Right lung (tissue), 2 donors: ENCODE measurements at regions not wholly inside any gene's neighbourhood (a gene's known extent, or its start where the extent isn't known, plus 50 kb on each side); places are given as distances from the start of the nearest gene placed in this dataset.

Experiments
- DNase-seq, 2 donors: peaks; one replicate each; pipeline ENCODE4 v3.0.0-alpha.2; 2013

DNA sequence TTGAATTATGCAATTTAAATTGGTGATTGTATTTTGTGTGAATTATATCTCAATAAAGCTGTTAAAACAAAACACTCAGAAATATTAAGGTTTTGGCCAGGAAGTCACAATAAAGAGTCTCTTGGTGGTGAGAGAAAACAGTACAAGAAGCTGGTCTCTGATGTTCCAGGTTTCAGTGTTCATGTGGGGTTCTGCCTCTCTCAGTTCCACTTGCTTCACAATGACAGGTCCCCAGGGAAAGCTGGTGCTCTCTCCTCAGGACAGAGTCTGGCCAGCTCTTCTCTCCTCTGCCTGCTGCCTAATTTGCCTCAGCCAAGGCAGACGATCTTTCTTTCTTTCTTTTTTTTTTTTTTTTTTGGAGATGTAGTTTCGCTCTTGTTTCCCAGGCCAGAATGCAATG is 342.9 kb upstream of the PLXNA2 start:
- DNase-seq: no peak

DNA sequence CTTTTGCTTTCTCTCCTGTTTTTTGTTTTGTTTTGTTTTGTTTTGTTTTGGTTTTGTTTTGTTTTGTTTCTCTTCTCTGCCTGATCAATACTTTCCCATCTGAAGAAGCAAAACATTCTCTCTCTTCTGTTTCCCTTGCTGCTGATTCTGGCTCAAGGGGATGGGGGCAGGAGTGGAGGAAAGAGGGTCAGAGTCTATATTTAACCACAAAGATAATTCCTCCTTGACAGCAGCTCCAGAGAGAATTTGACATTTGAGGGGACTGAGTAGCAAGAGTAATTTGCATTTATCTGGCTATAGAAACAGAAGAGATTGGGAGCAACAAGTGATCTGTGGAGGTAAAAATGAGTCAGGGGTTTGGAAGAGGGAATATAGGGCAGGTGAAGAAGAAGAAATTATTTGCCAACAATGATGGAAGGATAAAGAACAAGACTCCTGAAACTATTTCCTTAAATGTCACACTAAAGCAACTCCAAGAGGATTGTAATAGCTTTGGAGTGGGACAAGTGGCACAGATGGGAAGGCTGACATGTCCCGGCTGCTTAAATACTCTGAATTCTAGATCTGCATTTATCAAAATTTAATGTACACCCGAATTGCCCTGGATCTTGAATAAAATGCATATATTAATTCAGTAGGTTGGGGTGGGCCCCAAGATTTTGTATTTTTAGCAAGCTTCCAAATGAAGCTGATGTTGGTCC is 349.3 kb upstream of the PLXNA2 start:
- DNase-seq: no peak

DNA sequence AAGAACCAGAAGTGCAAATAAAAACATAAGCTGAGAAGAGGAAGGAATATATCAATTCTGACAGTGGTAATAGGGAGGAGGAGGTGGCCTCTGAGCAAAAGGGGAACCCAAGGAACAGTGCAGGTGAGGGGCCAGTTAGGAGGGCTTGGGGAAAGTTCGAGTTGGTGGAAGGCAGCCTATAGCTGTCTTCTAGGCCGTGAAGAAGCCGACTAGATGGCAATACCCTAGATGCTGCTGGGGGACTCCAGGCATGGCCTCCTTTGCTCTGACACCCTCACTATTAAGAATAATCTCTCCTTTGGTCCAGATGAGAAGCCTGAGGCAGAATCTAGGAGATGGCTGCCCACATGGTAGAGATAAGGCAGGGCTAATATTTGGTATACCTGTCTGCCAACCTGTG is 351.1 kb upstream of the PLXNA2 start:
- DNase-seq: no peak

DNA sequence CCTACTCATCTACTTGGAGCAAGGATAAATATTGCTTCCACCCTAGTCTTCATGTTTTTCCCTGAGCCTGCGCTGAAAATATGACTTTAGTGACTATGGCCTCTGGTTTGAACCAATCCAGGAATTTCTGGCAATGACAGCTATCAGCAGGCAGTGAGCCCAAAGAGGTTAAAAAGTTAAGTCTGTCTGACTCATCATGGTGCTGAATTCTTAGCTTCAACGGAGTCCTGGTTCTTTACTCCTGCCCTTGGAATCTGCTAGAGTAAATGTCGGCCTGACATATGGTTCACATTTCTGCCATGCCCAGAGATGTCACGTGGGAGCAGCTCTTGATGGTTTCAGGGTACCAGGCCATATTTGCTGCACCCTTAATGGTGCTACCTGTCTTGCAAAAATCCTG is 351.6 kb upstream of the PLXNA2 start:
- no peak for DNase-seq

DNA sequence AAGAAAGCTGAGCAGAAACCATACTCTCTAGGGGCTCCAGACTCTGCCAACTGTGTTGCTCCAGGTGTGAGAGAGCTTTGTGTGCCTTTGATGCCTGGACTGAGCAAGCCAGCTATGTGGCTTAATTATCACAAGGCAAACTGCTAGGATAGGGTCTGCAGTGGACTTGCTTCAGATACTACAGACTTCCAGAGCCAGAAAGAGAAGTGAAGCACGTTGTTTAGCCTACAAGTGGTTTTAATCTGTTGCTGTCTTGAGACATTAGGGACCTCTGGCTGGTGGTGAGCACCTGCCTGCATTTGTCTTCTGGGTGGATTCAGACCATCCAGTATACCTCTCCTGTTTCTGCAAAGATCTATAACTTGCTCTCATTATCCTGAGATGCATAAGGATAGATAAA is 353.4 kb upstream of the PLXNA2 start:
- DNase-seq: no peak

DNA sequence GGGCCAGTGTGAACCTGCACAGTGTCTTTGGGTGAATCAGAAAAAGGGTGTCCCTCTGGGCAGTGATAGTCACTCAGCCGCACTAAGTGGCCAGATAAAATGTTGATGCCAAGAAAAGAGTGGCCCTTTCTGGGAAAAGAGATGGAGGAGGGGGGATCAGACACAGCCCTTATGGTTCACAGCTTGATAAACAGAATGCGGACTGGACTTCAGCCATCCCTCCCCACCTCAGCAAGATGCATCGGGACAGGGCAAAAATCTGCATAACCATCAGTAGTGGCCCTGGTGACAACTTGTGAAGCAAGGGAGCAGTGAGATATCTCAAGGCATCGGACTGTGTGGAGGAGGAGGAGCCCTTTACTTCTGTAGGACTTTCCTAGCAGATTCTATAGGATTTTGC is 353.8 kb upstream of the PLXNA2 start:
- no peak for DNase-seq

DNA sequence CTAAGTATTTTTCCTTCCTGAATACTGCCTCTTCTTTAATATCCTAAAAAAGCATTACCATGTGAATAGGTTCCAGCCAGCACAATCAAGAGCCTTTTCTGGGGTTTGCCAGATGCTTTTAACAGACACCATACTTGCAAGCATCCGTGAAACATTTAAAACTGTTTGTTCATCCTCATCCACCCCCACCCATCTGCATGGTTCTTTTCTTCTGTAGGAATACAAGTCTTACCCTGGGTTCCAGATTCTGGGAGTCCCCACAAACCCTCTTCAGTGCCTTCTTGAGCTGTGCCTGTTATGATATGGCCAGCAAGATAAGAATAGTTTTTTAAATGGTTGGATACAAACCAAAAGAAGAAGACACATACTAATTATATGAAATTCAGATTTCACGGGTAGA is 354.9 kb upstream of the PLXNA2 start:
- no peak for DNase-seq

DNA sequence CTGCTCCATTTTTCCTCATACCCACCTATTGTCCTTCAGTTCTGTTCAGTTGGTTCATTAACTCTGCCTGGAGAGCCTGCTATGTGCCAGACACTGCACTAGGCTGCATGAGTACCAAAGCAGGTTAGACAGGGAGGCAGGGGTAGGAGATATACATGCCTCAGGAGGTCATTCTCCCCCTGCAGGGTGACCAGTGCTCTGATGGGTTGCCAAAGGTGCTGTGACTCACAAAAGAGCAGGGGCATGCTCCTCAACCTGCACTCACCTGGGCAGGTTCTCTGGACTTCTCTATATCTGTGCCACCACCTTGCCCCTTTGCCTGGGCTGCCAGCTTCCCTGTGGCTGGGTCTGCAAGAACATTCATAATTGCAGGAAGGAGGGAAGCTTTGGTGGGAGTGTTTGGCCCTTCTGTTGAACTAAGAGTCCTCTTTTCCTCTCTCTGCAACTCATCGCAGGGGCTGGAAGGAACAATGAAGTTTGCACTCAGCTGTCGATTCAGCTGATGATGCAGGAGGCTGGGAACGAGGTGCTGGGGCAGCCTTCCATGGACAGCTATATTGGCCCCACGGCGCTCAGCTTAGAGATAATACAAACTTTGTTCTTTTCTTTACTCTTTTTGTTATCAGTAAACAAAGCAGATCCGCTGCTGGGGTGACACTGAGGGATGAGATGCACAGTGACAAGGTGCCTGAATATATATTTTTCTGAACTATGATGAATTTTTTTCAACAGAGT is 356.4 kb upstream of the PLXNA2 start:
- peak in 1 of 2 donors; percentile 17 for DNase-seq

DNA sequence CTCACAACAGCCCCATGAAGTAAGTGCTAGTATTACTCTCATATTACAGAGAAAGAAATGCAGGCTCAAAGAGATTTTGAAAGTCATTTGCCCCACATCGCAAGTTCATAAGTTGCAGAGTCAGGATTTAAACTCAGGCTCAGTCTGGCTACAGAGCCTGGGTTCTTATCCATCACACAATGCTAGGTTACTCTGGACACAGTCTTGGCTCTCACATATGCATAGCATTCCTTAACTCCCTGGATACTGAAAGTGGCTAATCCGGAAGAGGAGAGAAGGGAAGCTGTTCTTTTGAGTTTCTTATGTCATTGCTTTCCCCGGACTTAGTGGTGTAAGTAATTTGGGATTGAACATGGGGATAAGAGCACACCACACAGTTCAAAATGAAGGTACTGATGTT is 357.4 kb upstream of the PLXNA2 start:
- peak in 1 of 2 donors; percentile 7 for DNase-seq

DNA sequence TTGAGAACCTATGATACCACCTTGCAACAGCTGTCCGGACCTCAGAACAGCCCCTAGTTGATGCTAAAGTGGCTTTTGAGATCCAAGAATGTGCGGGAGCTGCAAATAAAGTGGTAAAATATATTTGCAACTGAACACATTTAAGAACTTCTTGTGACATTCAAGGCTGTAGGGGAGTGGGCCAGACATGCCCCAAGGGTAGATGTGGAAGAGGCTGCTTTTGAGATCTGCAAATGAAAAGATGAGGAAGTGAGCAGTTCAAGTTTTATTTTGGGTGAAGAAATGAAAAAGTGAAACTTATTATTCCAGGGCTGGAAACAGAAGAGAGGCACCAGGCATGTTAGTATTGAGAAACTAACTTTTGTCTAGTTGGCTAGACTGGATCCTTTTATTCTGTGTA is 359.5 kb upstream of the PLXNA2 start:
- no peak for DNase-seq

DNA sequence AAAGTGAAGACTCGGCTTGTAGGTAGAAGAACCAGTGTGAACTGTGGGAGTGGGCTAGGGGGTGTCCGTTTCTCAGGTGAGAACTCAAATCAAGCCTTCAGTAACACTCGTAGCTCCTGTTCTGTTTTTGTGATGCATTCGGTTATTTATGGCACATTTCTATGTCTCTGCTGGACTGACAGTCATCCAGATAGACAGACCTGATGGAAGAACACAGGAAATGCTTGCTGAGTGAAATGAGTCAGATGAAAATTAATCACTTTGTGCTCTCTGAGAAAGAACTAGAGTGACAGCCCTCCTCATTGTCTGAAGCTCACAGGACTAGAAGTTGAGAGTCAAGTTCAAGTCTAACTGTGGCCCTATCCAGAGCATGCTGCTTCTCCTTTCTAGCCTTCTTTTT is 360.1 kb upstream of the PLXNA2 start:
- DNase-seq: no peak

DNA sequence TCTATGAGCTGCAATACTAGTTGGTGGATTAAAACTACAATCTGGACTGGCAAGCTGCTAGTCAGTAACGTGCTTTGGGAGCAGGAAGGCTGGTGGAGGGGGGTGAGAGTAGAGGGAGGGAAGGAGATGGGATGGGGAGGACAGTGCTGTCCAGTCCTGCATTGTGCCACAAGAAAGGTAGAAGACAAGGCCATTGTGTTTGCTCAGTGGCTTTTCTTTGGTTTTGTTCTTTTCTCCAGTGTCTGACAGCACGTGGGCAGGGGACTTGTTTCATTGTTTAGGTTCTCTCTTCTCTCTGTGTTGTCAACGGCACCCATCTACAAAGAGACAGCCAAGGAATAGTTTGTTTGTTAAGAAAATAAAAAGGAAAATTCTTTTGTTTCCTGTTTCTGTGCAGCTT is 362.8 kb upstream of the PLXNA2 start:
- no peak for DNase-seq

DNA sequence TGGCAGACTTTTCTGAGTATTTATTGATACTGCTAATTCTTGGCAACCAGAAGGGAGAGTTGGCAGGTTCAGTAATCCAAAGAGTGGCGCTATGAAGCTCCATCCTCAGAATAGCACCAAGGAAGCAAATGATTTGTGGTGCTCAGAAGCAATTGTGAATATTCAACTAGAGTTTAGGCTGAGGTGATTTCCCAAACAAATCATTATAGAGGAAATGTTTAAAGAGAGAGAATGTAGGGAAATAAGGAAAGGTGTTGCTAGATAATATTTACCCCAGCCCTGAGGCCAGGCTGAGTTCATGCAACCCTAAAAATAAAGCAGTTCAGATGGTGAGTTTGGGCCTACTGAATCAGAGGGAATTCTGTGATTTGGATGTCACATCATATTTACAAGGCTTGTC is 363.4 kb upstream of the PLXNA2 start:
- no peak for DNase-seq

DNA sequence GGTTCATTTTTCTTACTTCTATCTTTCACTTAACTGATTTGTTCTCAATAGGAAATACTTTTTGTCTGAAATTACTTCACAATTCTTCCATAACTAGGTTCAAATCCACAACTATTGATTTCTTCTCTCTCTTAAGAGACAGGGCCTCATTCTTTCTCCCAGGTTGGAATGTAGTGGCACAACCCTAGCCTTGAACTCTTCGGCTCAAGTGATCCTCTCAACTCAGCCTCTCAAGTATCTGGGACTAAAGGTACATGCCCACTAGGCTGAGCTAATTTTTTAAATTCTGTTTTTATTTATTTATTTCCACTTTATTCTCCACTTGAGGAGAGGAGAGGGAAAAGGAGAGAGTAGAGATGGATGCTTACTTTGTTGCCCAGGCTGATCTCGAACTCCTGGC is 370.4 kb upstream of the PLXNA2 start:
- DNase-seq: no peak

DNA sequence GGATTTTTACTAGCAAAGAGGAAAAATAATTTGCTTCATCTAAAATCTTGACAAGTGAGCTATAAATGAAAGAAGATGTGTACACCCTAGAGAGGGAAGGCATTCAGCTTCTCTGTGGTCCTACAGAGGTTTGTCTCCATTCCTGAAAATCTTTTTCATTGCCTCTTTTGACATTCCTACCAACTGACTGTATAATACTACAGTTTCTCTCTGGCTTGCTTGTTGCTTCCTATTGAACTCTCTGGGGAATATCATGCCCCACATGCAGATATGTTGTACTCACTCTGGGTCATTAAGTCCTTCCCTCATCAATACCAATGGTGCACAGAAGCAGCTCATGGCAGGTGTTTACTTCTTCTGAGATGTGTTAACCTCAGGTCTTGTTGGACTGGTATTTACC is 371.2 kb upstream of the PLXNA2 start:
- no peak for DNase-seq

DNA sequence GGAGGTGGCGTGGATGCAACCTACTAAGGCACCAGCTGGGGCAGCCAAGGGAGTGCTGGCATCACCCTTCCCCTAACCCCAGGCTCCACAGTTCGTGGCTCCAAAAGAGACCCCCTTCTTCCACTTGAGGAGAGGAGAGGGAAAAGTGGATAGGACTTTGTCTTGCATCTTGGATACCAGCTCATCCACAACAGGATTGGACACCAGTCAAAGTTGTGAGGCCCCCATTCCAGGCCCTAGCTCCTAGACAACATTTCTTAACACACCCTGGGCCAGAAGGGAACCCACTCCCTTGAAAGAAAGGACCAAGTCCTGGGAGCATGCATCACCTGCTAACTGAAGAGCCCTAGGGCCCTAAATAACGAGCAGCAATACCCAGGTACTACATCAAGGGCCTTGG is 372.6 kb upstream of the PLXNA2 start:
- no peak for DNase-seq

DNA sequence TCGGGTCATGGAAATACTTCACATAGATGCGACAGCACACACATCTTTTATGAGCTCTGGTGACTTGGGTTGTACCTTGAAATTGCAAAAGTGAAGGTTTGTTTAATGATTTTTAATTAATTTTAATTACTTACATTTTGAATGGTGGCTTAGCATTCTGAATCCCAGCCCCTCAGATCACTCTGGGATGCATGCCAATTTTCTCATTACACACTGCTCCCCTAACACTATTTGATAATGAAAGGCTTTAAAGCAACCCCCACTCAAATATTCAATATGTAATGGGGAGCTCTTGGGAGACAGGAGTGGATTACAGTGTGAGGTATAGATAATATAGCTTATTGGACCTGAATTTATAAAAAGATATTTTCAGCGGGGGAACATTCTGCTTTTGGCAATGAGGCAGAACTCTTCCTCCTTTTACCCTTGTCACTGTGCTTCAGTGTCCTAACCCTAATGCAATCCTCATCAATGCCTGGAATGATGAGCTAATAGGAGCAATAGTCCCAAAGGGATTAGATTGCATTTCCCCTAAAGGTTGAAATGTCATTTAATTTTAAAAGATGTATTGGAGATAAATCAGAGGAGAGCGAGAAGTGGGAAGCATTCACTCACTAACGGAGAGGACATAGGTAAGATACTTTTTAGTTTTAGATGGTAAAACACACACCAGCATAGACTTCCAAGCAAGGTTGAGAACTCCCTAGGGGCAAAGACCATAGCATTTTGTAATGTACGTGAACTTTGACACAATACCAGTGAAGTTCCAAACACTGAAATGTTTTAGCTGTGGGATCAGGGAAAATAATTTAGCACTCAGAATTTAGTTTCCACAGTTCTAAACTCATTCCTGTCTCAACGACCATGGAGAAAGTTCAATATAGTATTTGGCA is 384.1 kb upstream of the PLXNA2 start:
- DNase-seq: no peak

DNA sequence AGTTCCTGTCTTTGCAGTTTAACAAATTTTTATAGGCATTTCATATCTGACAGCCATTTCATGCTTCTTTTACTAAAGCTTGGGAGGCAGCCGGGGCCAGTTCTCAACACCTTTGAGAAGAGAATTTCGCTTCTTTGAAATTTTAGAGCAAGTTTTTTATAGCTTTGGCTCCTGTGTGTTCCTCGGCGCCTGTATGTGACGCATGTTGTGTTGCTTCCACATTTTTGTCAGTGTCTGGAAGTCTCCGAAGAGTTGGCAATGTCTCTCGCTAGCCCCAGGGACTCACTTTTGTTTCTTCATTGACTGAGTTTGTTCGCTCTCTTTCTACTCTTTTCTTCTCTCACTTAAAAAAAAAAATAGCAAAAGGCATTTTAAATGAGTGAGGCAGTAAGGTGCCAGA is 386.9 kb upstream of the PLXNA2 start:
- no peak for DNase-seq

DNA sequence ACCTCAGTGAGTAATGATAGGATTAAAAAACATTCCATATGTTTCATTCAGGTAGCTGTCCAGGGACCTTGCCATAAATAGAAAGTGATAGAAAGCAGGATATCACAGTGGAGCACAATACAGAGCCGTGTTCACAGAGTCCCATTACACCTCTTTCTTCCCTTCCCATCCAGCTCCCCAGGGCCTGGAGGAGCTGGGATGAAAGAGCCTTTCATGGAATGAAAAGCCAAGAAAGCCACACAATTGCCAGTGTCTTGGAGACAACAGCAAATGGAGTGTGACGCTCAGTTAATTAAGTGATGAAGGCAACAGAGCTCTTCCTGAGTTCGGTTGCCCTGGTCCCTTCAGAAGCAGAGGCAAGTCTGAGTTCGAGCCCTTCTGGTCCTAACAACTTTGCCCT is 387.3 kb upstream of the PLXNA2 start:
- no peak for DNase-seq

DNA sequence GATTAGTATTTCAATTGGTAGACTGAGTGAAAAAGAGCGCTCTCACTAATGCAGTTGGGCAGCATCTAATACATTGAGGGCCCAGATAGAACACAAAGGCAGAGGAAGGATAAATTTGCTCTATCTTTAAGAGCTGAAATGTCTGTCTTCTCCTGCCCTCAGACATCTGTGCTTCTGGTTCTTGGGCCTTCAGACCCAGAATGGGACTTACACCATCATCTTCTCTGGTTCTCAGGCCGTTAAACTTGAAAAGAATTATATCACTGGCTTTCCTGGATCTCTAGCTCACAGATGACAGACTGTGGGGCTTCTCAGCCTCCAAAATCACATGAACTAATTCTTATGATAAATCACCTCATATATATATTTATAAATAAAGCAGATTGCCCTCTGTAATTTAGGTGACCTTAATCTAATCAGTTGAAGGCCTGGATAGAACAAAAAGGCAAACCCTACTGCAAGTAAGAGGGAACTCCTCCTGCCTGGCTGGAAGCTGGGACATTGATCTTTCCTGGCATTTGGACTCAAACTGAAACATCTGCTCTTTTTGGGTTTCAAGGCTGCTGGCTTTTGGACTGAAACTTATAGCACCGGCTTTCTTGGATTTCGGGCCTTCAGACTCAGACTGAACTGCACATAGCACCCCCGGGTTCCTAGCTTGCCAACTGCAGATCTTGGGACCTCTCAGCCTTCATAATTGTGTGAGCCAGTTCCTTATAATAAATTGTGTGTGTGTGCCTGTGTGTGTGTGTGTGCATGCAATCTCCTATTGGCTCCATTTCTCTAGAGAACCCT is 390.4 kb upstream of the PLXNA2 start:
- DNase-seq: no peak

DNA sequence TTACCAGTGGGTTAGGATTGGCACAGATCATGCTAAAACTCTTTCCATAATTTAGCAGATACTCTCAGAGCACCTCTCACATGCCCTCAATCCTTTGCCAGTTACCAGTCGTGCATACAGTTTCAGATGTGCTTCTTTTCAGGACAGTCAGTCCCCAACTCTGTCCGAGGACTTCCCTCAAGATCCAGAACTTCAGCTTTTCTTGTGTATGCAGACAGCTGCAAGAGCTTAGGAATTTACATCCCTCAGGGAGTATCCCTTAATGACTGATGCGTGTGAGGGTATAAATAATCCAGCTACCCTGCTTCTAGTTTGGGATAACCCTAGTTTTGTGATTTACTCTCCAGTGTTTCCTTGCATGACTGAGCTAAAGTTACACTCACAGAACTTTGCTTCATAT is 393.0 kb upstream of the PLXNA2 start:
- DNase-seq: no peak

DNA sequence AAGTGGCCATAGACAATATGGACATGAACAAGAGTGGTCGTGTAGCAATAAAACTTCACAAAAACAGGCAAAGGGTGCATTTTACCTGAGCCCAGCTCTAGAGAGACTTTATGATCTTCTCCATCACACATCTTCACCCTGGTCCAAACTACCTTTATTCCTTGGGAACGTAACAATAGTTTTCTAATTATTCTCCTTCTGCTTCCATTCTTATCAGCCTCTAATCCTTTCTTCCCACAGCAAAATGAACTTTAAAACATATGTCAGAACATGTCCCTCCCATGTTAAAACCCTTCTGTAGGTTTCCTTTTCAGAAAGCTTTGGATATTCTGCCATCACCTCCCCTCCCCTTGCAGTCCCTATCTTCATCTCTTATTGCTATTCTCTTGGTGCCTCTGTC is 395.2 kb upstream of the PLXNA2 start:
- DNase-seq: no peak
